ENCODE measurements at regions not wholly inside any gene's neighbourhood (a gene's known extent, or its start where the extent isn't known, plus 50 kb on each side); places are given as distances from the start of the nearest gene placed in this dataset.
"Not testable (repeated sequence)": the region's sequence is repeated elsewhere in the genome, so short reads cannot be mapped to it uniquely, and the experiment has no call there.

- DNase-seq (ENCODE audit: low read depth), result no peak
- no peak for TF ChIP-seq CTCF (IDR thresholded peaks at IDR 0.05; ENCODE audit: control insufficient read depth, insufficient read depth, low read depth, low read length, missing control alignments)
- no peak overlapping the region for H3K4me3 ChIP-seq (ENCODE audit: control insufficient read depth, low read depth, low read length)
These were observed 246.0 kb downstream of the YTHDC2 start for GRCh38 chr5:113759505-113759904.

- TF ChIP-seq CTCF (IDR thresholded peaks at IDR 0.05; ENCODE audit: control insufficient read depth, insufficient read depth, low read depth, low read length, missing control alignments), result no peak
- no peak for DNase-seq (ENCODE audit: low read depth)
- no peak overlapping the region for H3K4me3 ChIP-seq (ENCODE audit: control insufficient read depth, low read depth, low read length)
These were observed 247.0 kb downstream of the YTHDC2 start for GRCh38 chr5:113760486-113760885.

- DNase-seq (ENCODE audit: low read depth), result no peak
- TF ChIP-seq CTCF (IDR thresholded peaks at IDR 0.05; ENCODE audit: control insufficient read depth, insufficient read depth, low read depth, low read length, missing control alignments), result no peak
- no peak overlapping the region for H3K4me3 ChIP-seq (ENCODE audit: control insufficient read depth, low read depth, low read length)
These were observed 248.1 kb downstream of the YTHDC2 start for GRCh38 chr5:113761594-113761993.

- no peak for DNase-seq (ENCODE audit: low read depth)
- H3K4me3 ChIP-seq (ENCODE audit: control insufficient read depth, low read depth, low read length), result no peak overlapping the region
- TF ChIP-seq CTCF (IDR thresholded peaks at IDR 0.05; ENCODE audit: control insufficient read depth, insufficient read depth, low read depth, low read length, missing control alignments), result no peak
These were observed 250.9 kb downstream of the YTHDC2 start for GRCh38 chr5:113764382-113764781.

GRCh38 chr5:113766827-113767226, 253.3 kb downstream of the YTHDC2 start:
- not testable (repeated sequence) for H3K4me3 ChIP-seq (ENCODE audit: control insufficient read depth, low read depth, low read length); DNase-seq (ENCODE audit: low read depth)

- TF ChIP-seq CTCF (IDR thresholded peaks at IDR 0.05; ENCODE audit: control insufficient read depth, insufficient read depth, low read depth, low read length, missing control alignments), result no peak
- no peak overlapping the region for H3K4me3 ChIP-seq (ENCODE audit: control insufficient read depth, low read depth, low read length)
- DNase-seq (ENCODE audit: low read depth), result no peak
These were observed 257.2 kb downstream of the YTHDC2 start for GRCh38 chr5:113770648-113771047.

- DNase-seq (ENCODE audit: low read depth), result no peak
- no peak for TF ChIP-seq CTCF (IDR thresholded peaks at IDR 0.05; ENCODE audit: control insufficient read depth, insufficient read depth, low read depth, low read length, missing control alignments)
These were observed 258.0 kb downstream of the YTHDC2 start for GRCh38 chr5:113771483-113771882.

More at GRCh38 chr5:113771483-113771882, 258.0 kb downstream of the YTHDC2 start:
- no peak overlapping the region for H3K4me3 ChIP-seq (ENCODE audit: control insufficient read depth, low read depth, low read length)

Measured in AG09309 (cell line).